ENCODE measurements at regions not wholly inside any gene's neighbourhood (a gene's known extent, or its start where the extent isn't known, plus 50 kb on each side); places are given as distances from the start of the nearest gene placed in this dataset.
"Not testable (repeated sequence)": the region's sequence is repeated elsewhere in the genome, so short reads cannot be mapped to it uniquely, and the experiment has no call there.

GRCh38 chrX:80508083-80508482 lies 87.8 kb downstream of the TENT5D start:
- H3K4me1 ChIP-seq, H3K9me3 ChIP-seq, H3K4me3 ChIP-seq, H3K27ac ChIP-seq, H3K27me3 ChIP-seq, DNase-seq, H3K36me3 ChIP-seq: not testable (repeated sequence)

DNA sequence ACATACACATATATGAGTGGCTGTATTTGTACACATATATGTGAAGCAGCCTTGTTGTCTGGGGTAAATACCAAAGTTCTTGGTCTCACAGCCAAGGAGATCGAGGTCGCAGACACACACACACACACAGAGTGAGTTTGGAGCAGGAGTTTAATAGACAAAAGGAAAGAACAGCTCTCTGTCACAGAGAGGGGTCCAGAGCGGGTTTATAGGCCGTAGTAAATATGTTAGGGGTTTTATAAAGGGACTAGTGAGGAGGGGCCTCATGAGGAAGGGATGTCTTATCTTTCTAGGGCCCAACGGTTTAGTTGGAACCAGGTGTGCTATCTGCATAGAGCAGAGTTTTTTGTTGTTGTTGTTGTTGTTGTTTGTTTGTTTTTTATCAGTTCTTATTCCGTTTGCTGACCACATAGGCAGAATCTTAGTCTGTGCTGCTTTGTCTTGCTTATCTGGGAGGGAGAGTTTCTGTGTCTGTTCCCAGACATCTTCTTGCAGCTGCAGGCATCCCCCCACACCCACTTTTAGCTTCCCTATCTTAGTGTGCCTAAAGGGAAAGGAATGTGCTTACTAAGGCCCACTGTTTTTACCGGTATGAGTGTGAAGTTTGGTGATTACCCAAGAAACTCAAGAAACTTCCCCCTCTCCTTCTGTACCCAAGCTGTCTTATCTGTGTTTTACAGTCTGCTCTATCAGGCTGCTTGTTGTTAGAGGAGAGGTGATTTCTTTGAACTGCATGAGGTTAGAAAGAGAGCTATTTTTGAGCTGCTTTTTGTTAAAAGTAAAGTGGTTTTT lies 91.9 kb downstream of the TENT5D start:
- Histone ChIP-seq H3K4me1 (no peaks in the 10 kb centered on the region), H3K4me3 (no peak overlapping the region), H3K9me3 (no peaks in the 10 kb centered on the region), H3K36me3 (no peaks in the 10 kb centered on the region), H3K27ac (no peak overlapping the region), H3K27me3 (no peaks in the 10 kb centered on the region)
- TF ChIP-seq CTCF (IDR thresholded peaks at IDR 0.05) = no peak
- no peak for TF ChIP-seq POLR2A (IDR thresholded peaks at IDR 0.05)
- DNase-seq = no peak

GRCh38 chrX:80512924-80513323 lies 92.7 kb downstream of the TENT5D start:
- H3K27ac ChIP-seq = no peak overlapping the region
- H3K9me3 ChIP-seq = no peaks in the 10 kb centered on the region
- TF ChIP-seq CTCF (IDR thresholded peaks at IDR 0.05) = no peak
- TF ChIP-seq POLR2A (IDR thresholded peaks at IDR 0.05) = no peak
- no peak for DNase-seq
- H3K27me3 ChIP-seq = no peaks in the 10 kb centered on the region
- no peak overlapping the region for H3K4me3 ChIP-seq
- no peaks in the 10 kb centered on the region for H3K36me3 ChIP-seq
- H3K4me1 ChIP-seq = no peaks in the 10 kb centered on the region

GRCh38 chrX:80513625-80514024 lies 93.4 kb downstream of the TENT5D start:
- Histone ChIP-seq H3K9me3 (no peaks in the 10 kb centered on the region), H3K27me3 (no peaks in the 10 kb centered on the region), H3K4me1 (no peaks in the 10 kb centered on the region), H3K4me3 (no peak overlapping the region), H3K27ac (no peak overlapping the region), H3K36me3 (no peaks in the 10 kb centered on the region)
- DNase-seq = no peak
- no peak for TF ChIP-seq CTCF (IDR thresholded peaks at IDR 0.05)
- no peak for TF ChIP-seq POLR2A (IDR thresholded peaks at IDR 0.05)

- H3K4me3 ChIP-seq = no peak overlapping the region
- no peak for DNase-seq
These were observed 116.8 kb downstream of the TENT5D start for GRCh38 chrX:80537096-80537495.

DNA sequence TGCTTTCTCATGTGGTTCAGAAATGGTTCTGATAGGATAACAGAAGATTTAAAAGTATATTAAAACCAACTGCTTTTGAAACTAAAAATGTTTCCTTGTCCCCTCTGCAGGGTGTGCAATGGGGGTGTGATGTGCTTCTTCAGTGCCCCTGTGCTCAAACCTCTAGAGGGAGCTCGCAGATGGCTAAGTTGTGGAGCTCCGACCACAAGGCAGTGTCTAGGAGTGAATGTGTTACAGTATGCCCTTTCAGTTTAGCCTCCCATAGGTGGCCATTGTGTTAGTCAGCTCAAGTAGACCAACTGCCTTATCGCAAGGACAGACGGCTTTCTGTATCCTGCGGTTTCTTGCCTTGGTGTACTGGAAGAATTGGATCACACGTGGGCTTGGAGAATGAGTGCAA lies 130.5 kb downstream of the TENT5D start:
- H3K4me1 ChIP-seq = no peaks in the 10 kb centered on the region
- no peaks in the 10 kb centered on the region for H3K36me3 ChIP-seq
- TF ChIP-seq POLR2A (IDR thresholded peaks at IDR 0.05) = no peak
- no peak for TF ChIP-seq CTCF (IDR thresholded peaks at IDR 0.05)
- H3K9me3 ChIP-seq = no peaks in the 10 kb centered on the region
- no peaks in the 10 kb centered on the region for H3K27me3 ChIP-seq
- no peak overlapping the region for H3K4me3 ChIP-seq
- no peak for DNase-seq
- no peak overlapping the region for H3K27ac ChIP-seq

More at GRCh38 chrX:80537096-80537495, 116.8 kb downstream of the TENT5D start:
- Histone ChIP-seq H3K4me1 (no peaks in the 10 kb centered on the region), H3K9me3 (no peaks in the 10 kb centered on the region), H3K36me3 (no peaks in the 10 kb centered on the region), H3K27ac (no peak overlapping the region), H3K27me3 (no peaks in the 10 kb centered on the region)
- no peak for TF ChIP-seq CTCF (IDR thresholded peaks at IDR 0.05)
- TF ChIP-seq POLR2A (IDR thresholded peaks at IDR 0.05) = no peak

Measured in Peyer's patch (tissue), 4 donors.